ENCODE measurements at regions not wholly inside any gene's neighbourhood (a gene's known extent, or its start where the extent isn't known, plus 50 kb on each side); places are given as distances from the start of the nearest gene placed in this dataset.

DNA sequence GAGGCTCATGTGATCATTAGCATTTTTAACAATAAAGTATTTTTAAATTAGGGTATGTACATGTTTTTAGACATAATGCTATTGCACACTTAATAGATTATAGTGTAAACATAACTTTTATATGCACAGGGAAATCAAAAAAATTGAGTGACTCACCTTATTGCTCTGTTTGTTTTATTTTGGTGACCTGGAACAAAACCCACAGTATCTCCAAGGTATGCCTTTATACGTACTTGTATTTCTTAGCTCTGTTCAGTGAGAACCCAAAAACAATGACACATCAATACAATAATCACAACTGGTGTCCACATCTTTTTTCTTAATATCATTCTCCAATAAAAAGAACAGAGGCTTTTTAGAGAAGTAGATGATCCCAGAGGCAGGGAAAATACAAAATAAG lies 112.2 kb downstream of the CYB561 start:
- H3K27me3 ChIP-seq: no peaks in the 10 kb centered on the region
- H3K4me1 ChIP-seq (ENCODE audit: insufficient read depth): peaks cover 4% of the 10 kb centered on the region
- H3K27ac ChIP-seq: no peak overlapping the region
- H3K9me3 ChIP-seq: no peaks in the 10 kb centered on the region
- H3K36me3 ChIP-seq: no peaks in the 10 kb centered on the region
- intact Hi-C loops (cut with DNase I): no loop called here
- no peak for DNase-seq
- WGBS, 3 donors: 93 to 98% (median 95%) methylated on average over 1 of the region's 1 CpG
- no peak overlapping the region for H3K4me3 ChIP-seq
- TF ChIP-seq EP300 (IDR thresholded peaks at IDR 0.05) (no peak), POLR2A (IDR thresholded peaks at IDR 0.05) (no peak)
- TF ChIP-seq, protein P1, sequence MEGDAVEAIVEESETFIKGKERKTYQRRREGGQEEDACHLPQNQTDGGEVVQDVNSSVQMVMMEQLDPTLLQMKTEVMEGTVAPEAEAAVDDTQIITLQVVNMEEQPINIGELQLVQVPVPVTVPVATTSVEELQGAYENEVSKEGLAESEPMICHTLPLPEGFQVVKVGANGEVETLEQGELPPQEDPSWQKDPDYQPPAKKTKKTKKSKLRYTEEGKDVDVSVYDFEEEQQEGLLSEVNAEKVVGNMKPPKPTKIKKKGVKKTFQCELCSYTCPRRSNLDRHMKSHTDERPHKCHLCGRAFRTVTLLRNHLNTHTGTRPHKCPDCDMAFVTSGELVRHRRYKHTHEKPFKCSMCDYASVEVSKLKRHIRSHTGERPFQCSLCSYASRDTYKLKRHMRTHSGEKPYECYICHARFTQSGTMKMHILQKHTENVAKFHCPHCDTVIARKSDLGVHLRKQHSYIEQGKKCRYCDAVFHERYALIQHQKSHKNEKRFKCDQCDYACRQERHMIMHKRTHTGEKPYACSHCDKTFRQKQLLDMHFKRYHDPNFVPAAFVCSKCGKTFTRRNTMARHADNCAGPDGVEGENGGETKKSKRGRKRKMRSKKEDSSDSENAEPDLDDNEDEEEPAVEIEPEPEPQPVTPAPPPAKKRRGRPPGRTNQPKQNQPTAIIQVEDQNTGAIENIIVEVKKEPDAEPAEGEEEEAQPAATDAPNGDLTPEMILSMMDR (IDR thresholded peaks at IDR 0.05): no peak

DNA sequence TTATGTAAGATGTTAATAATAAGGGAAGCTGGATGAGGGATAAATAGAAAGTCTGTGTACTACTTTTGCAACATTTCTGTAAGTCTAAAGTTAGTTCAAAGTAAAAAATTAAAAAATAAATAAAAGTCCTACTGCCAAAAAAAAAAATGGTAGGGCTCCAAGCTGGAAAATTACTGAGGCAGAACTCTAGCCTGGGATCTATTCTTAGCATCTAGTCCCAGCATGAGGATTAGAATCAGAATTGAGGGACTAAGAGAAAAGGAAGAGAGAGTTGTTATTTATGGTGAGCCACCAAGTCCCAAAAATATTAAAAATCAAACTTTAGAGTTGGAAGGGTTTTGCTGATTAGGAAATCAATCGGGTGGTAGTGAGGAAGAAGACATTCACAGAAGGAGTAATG lies 110.3 kb downstream of the CYB561 start:
- TF ChIP-seq POLR2A (IDR thresholded peaks at IDR 0.05): no peak
- no peak for TF ChIP-seq EP300 (IDR thresholded peaks at IDR 0.05)
- TF ChIP-seq, protein P1 (IDR thresholded peaks at IDR 0.05): no peak
- H3K27ac ChIP-seq: no peak overlapping the region
- DNase-seq: no peak
- peaks cover 4% of the 10 kb centered on the region for H3K4me1 ChIP-seq (ENCODE audit: insufficient read depth)
- H3K4me3 ChIP-seq: no peak overlapping the region
- intact Hi-C loops (cut with DNase I): no loop called here
- H3K27me3 ChIP-seq: no peaks in the 10 kb centered on the region
- 76 to 90% (median 88%) methylated on average over 1 of the region's 1 CpG for WGBS, 3 donors
- no peaks in the 10 kb centered on the region for H3K36me3 ChIP-seq
- no peaks in the 10 kb centered on the region for H3K9me3 ChIP-seq

DNA sequence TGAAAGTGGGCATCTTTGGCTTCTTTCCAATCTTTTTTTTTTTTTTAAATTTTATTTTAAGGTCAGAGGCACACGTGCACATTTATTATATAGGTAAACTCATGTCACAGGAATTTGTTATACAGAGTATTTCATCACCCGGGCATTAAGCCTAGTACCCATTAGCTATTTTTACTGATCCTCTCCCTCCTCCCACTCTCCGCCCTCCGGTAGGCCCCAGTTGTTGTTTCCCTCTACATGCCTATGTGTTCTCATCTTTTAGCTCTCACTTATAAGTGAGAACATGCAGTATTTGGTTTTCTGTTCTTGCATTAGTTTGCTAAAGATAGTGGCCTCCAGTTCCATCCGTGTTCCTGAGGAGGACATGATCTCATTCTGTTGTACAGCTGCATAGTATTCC lies 108.5 kb downstream of the CYB561 start:
- Histone ChIP-seq H3K9me3 (no peaks in the 10 kb centered on the region), H3K36me3 (no peaks in the 10 kb centered on the region), H3K27ac (no peak overlapping the region), H3K27me3 (no peaks in the 10 kb centered on the region), H3K4me1 (ENCODE audit: insufficient read depth) (peaks cover under 1% of the 10 kb centered on the region), H3K4me3 (no peak overlapping the region)
- intact Hi-C loops (cut with DNase I): no loop called here
- no peak for DNase-seq
- TF ChIP-seq EP300 (IDR thresholded peaks at IDR 0.05): no peak
- TF ChIP-seq, protein P1 (IDR thresholded peaks at IDR 0.05): no peak
- WGBS, 3 donors: 87 to 91% (median 89%) methylated on average over 5 of the region's 5 CpGs

DNA sequence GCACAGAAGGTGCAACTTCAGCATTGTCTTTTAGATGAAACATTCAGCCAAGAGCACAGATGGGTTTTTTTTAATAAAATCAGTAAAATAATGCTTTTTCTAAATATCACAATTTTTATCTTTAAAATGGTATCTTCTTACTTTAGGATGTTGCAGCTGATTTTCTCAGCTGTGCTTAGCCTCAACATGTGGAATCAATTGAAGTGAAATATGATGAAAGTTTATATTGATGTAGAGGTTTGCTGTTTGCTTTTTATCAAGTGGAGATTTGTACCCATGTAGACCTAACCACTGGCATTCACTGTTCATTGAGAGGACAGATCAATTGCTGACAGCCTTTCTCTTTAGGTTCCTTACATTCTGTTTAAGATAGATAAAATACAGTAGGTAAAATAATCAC lies 107.8 kb downstream of the CYB561 start:
- intact Hi-C loops (cut with DNase I): no loop called here
- H3K27me3 ChIP-seq: no peaks in the 10 kb centered on the region
- no peaks in the 10 kb centered on the region for H3K9me3 ChIP-seq
- no peak overlapping the region for H3K27ac ChIP-seq
- no peaks in the 10 kb centered on the region for H3K4me1 ChIP-seq (ENCODE audit: insufficient read depth)
- TF ChIP-seq POLR2A (IDR thresholded peaks at IDR 0.05) (no peak), EP300 (IDR thresholded peaks at IDR 0.05) (no peak)
- TF ChIP-seq, protein P1 (IDR thresholded peaks at IDR 0.05): no peak
- no peaks in the 10 kb centered on the region for H3K36me3 ChIP-seq
- DNase-seq: no peak
- no peak overlapping the region for H3K4me3 ChIP-seq

DNA sequence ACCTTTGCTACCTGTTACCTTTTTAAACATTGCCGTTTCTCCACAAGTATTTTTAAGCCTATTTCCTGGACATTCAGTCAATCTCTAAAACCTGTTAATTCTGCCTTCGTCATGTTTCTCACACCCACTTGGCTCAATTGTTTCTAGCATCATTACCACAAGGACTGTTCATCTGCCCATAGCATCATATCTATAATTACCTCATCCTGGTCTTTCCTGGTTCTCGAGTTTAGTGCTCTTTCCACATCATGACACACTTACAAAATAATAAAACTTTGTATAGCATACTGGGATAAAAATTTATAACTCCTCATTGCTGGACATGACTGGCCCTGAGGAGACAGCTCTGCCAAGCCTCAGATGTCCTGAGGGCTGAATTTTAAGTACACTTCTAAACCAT lies 104.8 kb downstream of the CYB561 start:
- H3K27ac ChIP-seq: no peak overlapping the region
- H3K27me3 ChIP-seq: no peaks in the 10 kb centered on the region
- no peak for TF ChIP-seq POLR2A (IDR thresholded peaks at IDR 0.05)
- TF ChIP-seq, protein P1 (IDR thresholded peaks at IDR 0.05): no peak
- no peak for DNase-seq
- H3K36me3 ChIP-seq: no peaks in the 10 kb centered on the region
- intact Hi-C loops (cut with DNase I): no loop called here
- H3K4me3 ChIP-seq: no peak overlapping the region
- H3K4me1 ChIP-seq (ENCODE audit: insufficient read depth): no peaks in the 10 kb centered on the region
- 96 to 97% (median 96%) methylated on average over 3 of the region's 3 CpGs for WGBS, 3 donors
- H3K9me3 ChIP-seq: no peaks in the 10 kb centered on the region

Measured in ovary (tissue), 7 donors.